HG02981 (cell line): ENCODE measurements at regions not wholly inside any gene's neighbourhood (a gene's known extent, or its start where the extent isn't known, plus 50 kb on each side); places are given as distances from the start of the nearest gene placed in this dataset.

Experiments used
- ATAC-seq: cut with Tn5 transposase; IDR thresholded peaks from one replicate; pipeline ENCODE4 v1.9.1; 2021; ENCODE audit warnings: mild to moderate bottlenecking, moderate library complexity; ENCODE audit not compliant: unreplicated experiment

DNA sequence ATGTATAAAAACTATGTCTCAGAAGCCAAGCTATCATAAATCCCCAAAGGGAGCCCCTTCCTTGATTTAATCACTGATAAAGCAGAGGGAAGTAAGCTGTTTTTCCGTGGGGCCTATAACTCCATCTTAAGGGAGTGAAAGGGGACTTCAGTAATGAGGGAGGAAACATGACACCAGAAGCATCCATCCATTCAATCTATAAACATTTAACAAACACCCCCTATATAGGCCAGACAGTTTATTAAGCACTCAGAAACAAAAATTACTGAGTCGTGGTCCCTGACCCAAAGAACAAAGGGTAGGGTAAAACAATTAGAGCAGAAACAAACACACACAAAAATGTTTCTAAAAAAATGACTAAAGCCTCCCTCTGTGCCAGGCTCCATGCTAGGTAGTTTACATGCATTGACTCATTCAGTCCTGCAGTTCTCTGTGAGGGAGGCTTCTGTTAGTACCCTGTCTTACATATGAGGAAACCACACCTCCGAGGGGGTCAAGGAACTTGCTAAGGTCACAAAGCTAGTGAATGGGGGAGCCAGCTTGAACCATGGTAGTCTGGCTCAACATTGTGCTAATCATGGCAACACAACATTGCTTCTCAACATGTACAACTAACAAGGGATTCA, 472.1 kb downstream of the CDH2 start:
- ATAC-seq: no peak

DNA sequence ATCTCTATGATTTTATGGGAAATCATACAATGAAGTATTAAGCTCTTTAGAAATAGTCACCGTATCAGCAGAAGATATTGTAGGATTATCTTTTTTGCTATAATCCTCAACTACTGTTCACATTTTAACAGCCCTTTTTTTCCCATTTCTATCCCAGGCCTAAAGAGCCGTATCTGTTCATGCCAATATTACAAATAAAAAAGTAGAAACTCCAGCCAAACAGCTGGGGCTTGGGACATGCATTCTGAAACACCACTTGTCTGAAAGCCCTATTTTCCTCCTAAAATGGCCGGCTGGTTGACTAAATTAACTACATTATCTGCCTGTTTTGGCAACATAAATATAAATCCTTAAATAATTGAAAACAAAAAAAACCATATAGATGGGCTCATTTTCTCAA, 477.8 kb downstream of the CDH2 start:
- no peak for ATAC-seq

DNA sequence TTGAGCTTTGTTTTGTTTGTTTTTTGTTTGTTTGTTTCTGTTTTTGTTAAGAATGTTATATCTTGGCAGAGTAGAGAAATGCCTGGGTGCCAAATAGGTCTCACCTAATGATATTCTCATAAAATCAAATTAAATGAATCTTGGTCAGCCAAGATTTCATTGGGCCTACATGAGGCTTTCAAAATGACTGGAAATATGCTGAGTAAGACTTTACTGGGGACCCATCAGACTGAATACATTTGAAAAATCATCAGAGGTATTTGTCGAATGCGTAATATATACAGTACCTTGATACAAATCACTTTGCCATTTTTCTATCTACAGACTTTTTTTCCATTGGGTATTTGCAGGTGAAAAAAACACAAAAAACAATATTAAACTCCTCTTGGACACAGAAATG, 480.8 kb downstream of the CDH2 start:
- no peak for ATAC-seq

DNA sequence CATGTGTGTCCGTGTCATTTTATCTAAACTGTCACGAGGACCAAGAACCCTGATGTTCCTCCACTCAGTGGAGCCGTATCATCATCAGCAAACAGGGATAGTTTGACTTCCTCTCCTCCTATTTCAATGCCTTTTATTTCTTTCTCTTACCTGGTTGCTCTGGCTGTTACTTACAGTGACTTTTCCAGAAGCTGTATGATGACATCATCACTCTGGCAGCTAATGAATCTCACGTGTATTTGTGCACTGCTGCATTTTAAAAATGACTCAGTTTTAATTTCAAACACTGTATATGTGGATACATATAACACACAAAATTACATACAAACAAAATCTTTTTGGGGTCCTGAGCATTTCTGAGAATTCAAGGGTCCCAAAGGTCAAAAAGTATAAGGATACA, 481.4 kb downstream of the CDH2 start:
- no peak for ATAC-seq

DNA sequence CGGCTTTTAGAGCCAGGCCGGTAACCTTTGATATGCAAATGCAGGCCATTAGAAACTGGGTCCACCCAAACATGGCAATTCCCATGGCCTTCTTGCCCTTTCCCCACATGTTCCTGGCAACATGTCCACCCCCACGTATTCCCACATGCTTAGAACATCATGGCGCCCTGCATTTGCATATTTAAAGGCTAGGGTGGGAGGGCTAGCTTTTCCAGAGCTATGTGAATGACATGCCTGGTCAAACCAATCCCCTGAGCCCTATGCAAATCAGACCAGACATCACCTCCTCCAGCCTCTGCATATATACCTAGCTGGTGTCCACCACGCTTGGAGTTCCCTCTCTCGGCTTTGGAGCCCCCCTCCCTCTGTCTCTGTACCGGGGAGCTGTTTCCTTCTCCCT, 481.9 kb downstream of the CDH2 start:
- ATAC-seq: no peak

DNA sequence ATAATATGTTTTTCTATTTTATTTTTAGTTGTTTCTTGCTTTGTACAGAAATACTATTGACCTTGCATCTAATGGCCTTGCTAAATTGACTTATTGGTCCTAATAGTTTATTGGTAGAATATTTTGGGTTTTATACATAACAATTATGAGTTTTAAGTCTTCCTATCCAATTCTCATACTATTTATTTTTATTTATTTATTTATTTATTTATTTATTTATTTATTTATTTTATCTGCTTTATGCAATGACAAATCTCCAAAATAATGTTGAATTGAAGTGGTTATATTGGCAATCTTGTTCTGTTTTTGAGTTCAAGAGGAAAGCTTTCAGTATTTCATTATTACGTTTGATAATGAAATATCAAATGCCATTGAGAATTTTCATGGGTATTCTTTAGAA, 488.3 kb downstream of the CDH2 start:
- no peak for ATAC-seq

DNA sequence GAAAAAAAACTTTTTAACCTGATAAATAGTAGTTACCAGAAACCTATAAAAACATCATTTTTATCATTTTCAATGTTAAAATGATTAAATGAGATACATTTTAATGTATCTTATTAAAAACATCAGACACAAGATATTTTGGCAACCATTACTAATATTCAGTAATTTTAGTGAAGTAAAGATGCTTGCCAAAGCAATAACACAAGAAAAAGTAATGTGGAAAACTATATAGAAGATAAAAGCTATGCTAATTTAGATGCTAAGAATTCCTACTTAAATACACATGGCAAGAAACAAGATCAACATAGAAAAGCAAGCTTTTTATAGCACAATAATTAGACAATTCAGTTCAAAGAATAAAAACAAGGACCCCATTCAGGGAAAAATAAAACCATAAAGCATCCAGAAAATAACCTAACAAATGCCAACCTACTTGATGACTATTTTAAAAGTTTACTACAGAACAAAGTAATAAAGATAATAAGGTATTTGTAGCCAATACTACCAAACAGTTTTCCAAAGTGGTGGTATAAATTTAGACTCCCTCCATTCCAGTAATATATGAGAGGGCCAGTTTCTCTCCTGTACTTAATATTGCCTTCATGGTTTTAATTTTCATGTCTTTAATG, 489.5 kb downstream of the CDH2 start:
- ATAC-seq: no peak

DNA sequence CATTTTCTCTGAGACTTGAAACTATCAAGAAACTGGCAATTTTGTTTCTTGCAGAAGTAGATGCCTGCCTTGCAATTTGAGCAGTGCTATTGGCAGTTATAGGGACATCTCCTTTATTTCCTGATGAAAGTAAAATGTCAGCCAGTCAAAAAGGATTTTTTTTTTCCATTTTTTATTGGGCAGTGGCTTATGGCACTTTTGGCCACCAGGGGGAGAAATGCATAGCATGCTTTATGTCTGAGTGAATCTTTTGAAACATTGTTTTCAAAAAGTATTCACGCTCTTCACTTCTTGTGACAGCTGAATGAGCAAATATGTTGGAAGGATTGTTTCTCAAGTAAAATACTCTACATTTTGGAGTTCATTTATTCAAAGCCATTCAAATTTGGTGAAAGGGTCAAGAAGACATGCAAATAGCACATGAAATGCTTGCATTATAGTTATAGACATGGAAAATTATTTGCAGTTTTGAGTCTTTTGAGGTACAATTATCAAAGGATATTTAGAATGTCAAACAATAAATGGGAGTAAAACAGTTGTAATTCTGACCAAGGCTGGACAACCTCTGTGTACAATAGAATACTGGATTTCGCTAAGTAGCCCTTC, 491.0 kb downstream of the CDH2 start:
- no peak for ATAC-seq

DNA sequence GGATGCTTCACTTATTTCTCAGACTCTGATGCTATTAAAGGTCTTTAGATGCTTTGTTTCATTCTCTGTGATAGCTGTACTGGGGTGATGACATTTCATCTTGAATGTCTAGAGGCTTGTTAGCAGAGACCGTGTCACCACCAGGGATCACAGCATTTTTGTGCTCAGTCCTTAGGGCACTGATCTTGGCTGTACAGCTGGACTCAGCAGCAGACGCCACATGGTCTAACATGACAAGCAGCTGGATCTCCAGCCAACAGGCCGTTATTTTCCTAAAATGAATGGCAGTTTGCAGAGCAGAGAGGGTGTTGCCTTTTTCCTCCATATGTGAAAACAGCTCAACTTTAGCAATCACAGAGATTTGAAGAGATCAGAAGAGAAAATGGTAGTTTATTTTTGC, 491.8 kb downstream of the CDH2 start:
- ATAC-seq: no peak

DNA sequence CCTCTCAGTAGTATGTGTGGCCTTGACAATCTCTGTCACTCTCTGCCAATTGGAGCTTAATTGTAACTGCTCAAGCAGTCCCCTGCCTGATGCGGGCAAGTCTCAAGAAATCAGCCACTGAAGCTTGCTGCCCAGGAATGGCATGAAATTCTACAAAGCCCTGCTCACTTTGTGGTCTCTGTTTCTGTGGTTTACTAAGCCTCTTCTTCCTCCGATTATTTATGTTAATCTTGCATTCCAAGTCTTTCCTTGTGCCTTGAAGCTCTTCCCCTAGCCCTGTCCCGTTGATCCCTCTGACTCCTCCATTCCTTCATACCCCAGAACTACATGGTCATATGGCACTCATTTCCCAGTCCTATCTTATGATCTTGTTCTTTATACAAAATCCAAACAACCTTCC, 489.3 kb upstream of the CHST9 start:
- no peak for ATAC-seq

DNA sequence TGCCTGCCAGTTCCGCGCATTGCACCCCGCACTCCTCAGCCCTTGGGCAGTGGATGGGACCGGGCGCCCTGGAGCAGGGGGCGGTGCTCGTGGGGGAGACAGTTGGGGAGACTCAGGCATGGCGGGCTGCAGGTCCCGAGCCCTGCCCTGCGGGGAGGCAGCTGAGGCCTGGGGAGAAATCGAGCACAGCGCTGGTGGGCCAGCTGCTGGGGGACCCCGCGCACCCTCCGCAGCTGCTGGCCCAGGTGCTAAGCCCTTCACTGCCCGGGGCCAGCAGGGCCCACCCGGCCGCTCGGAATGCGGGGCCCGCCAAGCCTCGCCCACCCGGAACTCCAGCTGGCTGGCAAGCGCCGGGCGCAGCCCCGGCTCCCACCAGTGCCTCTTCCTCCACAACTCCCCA, 488.8 kb upstream of the CHST9 start:
- ATAC-seq: no peak

DNA sequence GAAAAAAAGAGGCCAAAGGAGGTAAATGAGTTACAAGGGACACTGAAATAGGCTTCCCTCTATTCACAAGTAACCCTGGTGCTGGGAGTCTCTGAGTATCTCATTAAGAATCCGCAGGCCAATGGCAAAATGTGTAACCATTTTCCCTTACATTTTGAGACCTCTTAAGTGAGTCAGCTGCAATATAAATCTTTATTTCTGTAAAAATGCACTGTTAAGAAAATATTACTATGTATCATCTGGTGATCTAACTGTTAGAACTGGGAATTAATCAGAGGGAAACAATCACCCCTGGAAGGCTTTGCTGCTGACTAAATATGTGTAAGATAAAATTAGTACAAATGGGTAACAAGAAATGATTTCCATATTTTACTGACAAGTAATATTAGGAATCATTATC, 483.1 kb upstream of the CHST9 start:
- no peak for ATAC-seq

DNA sequence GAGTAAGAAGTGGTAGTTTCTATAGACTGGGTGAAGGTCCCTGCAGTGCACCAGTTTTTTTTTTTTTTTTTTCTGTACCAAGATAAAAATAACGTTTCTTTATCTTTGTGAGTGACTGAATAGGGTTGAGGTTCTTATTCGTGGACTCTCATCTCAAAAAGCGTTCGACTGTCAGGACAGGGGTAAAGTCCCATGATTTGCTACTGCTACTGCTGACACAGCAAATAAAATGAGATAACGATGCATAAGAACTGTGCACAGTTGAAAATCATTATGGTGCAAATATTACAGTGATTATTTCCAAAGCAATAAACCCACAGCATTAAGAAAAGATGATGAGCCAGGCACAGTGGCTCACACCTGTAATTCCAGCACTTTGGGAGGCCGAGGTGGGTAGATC, 482.0 kb upstream of the CHST9 start:
- no peak for ATAC-seq

DNA sequence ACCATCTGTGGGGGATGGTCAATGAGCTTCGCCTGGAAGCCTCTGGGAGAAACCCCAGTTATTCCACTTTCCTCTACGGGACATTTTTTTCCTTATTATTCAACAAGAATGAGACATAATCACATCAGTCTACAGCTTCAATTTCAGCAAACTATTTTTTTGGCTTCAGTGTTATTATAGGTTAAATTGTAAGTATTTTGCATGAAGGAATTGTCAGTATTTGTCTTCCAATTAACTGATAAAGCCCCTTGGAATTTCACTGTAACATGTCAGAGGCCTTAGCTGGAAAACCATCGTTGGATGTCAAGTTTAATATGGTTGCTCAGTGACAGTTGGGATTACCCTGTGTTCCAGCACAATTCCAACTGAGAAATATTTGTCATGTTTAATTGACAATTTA, 480.9 kb upstream of the CHST9 start:
- no peak for ATAC-seq

DNA sequence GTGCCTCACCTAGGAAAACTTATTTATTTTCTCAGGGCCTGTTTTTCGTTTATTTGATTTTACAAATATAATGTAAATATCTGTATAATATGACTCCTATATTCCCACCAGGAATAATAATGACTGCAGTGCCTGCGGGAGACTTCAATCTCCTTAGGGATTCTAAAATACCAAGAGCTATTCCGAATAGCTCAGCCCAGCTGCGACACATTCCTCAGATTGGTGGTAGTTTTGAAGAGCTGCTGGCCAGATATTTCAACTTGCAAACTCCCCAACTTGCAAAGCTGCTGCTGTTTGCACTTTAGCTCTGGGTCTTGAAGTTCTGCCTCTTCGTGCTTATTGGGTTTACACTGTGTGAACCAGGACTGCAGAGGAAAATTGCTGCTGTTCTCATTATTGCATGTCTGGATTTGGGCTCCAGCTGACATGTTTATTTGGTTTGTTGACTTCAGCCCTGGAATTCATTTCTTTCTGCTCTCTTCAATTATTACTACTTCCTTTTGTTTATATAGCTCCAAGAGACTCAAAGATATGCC, 480.2 kb upstream of the CHST9 start:
- no peak for ATAC-seq

DNA sequence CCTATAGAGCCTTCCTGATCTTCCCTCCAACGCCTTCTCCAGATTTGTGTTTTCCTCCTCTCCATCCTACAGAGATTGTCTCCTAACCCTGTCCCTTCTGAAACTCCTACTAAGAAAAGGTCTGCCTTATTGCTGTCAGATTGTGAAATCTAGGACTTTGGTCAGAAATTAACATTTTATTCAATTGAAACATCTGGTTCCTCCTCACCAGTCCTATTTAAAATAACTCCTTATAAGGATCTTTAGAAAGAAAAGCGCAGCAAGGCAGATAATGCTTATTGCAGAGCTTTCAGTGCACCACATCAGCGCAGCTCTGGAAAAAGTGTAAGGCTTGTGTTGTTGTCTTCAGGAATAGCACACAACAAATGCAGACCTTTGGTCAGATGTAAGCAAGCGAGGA, 477.8 kb upstream of the CHST9 start:
- no peak for ATAC-seq

DNA sequence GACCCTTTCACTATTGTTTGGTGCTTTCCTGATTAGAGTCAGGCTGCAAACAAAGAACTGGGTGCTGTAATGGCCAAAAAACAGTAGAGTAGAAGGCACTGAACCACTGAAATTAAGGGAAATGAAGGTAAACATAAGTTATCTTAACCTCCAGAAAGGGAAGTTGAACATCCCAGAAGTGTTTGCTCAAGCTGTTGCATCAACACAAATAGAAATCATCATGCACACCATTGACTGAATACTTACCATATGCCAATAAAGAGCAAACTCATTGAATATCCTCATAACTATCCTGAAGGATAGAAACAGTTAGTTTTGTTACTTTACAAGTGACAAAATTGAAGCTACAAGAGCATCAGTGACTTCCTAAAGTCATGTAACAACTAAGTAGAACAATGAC, 477.4 kb upstream of the CHST9 start:
- no peak for ATAC-seq

DNA sequence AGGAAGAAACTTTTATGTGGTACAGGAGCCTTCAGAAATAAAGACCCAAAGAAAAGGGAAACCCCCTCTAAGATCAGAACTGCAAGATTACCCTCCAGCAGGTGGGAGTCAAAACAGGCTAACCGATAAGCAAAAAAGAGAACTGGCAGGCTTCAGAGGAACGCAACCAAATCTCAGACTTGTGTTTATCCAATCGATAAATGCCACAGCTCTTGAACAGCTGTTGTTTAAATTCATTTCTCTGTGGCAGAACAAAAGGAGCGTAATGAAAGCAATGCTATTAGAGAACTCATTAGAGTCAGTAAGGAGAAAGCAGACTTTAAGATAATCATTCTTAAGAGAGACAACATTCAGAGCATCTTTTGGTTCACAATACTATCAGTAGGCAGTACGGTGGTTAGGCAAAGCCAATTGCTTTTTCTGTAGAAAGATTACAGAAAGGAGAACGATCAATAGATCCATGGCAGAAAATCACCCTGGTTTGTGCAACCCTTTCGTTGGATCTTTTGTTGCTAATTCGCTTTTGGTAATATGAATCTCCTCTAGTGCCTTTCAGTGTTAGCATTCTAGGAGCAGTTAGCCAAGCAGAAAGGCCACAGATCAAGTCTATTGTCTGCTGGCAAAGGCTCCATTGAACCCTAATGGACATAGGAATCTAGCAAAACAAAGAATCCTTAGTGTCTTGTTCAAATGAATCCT, 476.4 kb upstream of the CHST9 start:
- no peak for ATAC-seq

DNA sequence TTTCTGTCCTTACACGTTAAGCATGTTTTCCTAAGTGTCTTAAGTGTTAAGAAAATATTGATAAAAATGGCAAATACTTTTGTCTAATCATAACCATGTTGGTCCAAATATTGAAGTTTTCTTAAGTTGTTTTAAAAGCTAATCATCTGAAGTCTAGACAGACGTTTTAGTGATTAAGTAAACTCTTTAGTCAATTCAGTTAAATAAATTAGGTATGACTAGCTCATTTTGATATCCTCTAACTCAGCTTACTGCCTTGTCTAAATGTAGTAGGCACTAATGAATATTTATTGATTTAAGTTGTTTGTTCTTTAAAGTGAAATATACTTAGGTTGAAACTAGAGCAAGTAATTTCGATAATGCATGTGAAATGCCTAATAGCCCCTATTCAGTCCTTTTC, 471.8 kb upstream of the CHST9 start:
- ATAC-seq: no peak

DNA sequence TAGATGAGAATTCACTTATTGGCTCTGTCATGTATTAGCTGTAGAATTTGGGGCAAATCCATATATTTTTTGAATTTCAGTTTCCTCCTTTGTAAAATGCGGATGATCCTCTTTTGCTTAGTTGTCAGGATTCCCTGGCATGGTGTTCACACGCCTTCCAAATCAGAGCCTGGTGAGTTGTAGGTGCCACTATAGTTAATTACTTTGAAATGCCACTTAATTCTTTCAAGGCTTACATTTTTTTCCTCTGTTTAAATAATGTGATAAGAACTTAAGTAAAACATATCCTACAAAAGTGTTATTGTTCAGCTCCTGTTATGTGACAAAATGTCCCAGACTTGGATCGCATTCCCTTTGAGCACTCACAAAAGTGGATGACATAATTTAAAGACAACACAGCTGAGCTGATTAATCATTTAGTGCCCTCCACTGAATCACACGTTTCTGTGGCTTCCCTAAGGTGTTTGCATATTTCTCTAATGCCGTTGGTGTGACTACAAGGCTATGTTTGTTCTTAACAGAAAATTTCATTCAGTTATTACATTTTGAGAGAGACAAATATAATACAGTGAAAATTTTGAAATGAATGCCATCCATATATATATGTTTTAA, 471.2 kb upstream of the CHST9 start:
- peak; percentile 52 for ATAC-seq

DNA sequence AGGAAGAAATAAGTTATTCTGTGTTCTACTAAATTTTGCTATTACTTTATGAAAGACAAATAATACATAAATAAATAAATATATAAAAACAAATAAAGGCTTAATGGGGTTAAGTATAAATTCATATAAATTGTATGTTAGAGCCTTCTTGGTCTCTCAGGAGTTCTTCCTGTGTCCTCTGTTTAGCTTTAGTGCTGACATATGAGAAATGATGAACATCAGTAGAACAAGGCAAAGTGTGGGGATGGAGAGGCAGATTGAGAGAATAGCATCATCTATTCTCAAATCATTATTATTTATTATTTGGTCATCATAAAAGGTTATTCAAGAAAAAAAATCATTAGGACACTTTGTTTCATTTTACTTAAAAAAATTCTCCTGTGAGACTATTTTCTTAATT, 468.1 kb upstream of the CHST9 start:
- no peak for ATAC-seq
